Ishikawa (cell line): ENCODE measurements at regions not wholly inside any gene's neighbourhood (a gene's known extent, or its start where the extent isn't known, plus 50 kb on each side); places are given as distances from the start of the nearest gene placed in this dataset.

Experiments
- CEBPB ChIP-seq: IDR thresholded peaks from 2 replicates; pipeline ENCODE4 v1.6.1; 2012
- CREB1 ChIP-seq: IDR thresholded peaks from 2 replicates; pipeline ENCODE4 v1.6.1; 2012; ENCODE audit warnings: low read depth
- EP300 ChIP-seq: IDR thresholded peaks from 2 replicates; pipeline ENCODE4 v1.6.1; 2012; ENCODE audit warnings: borderline replicate concordance
- FOXM1 ChIP-seq: IDR thresholded peaks from 2 replicates; pipeline ENCODE4 v1.6.1; 2012; ENCODE audit warnings: low read depth, borderline replicate concordance
- MAX ChIP-seq: IDR thresholded peaks from 2 replicates; pipeline ENCODE4 v1.6.1; 2012
- RAD21 ChIP-seq: IDR thresholded peaks from 2 replicates; pipeline ENCODE4 v1.6.1; 2012; ENCODE audit warnings: low read depth
- REST ChIP-seq: IDR thresholded peaks from 2 replicates; pipeline ENCODE4 v1.6.1; 2012; ENCODE audit warnings: low read depth, mild to moderate bottlenecking
- TAF1 ChIP-seq: IDR thresholded peaks from 2 replicates; pipeline ENCODE4 v1.6.1; 2012; ENCODE audit warnings: low read depth, mild to moderate bottlenecking
- TCF12 ChIP-seq: IDR thresholded peaks from 2 replicates; pipeline ENCODE4 v1.6.1; 2012; ENCODE audit warnings: low read depth
- TEAD4 ChIP-seq: IDR thresholded peaks from 2 replicates; pipeline ENCODE4 v1.6.1; 2012
- USF1 ChIP-seq: IDR thresholded peaks from 2 replicates; pipeline ENCODE4 v1.6.1; 2012
- YY1 ChIP-seq: IDR thresholded peaks from 2 replicates; pipeline ENCODE4 v1.6.1; 2012; ENCODE audit warnings: low read depth

GRCh38 chr22:22133910-22134309 lies 110.7 kb upstream of the VPREB1 start:
- TF ChIP-seq YY1, result no peak
- TF ChIP-seq EP300, result no peak
- TF ChIP-seq RAD21, result no peak
- TF ChIP-seq TEAD4, result no peak
- TF ChIP-seq MAX, result no peak
- TF ChIP-seq FOXM1, result no peak
- no peak for TF ChIP-seq REST
- TF ChIP-seq TAF1, result no peak
- TF ChIP-seq USF1, result no peak
- TF ChIP-seq TCF12, result no peak
- no peak for TF ChIP-seq CEBPB
- TF ChIP-seq CREB1, result no peak
